GM21367 (cell line): ENCODE measurements at regions not wholly inside any gene's neighbourhood (a gene's known extent, or its start where the extent isn't known, plus 50 kb on each side); places are given as distances from the start of the nearest gene placed in this dataset.

Experiments
- ATAC-seq: cut with Tn5 transposase; IDR thresholded peaks from one replicate; pipeline ENCODE4 v1.9.1; 2021; ENCODE audit not compliant: unreplicated experiment

DNA sequence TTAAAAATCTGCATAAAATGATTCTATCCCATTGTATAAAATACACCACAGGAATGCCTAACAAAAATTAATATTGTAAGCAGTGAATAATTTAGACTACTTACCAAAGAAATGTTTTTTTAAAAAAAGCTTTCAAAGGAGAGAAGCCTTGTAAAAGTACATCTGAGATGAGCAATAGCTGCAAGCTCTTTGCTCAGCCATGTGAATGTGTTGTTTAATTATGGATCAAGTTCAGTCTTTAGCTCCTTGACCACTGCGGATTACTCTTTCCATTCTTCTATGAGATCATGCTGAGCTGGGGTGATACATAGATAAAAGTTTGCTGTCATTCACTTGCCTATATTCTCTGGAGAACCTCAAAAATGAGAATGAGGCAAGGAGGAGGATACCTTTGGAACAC lies 782.4 kb upstream of the ZNF608 start:
- ATAC-seq = no peak

GRCh38 chr5:125530833-125531615 lies 784.6 kb upstream of the ZNF608 start:
- ATAC-seq = no peak

DNA sequence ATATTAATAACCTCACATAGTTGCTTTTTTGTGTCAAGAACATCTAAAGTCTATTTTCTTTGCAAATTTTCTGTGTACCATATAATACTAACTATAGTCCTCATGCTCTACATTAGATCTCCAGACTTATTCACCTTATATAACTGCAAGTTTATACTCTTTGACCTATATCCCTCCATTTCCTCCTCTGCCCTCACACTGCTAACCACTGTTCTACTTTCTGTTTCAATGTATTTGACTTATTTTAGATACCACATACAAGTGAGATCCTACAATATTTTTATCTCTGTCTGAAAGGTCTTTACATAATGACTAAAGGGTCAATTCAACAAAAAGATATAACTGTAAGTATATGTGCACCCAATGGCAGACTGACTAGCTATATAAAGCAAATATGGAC lies 789.7 kb upstream of the ZNF608 start:
- peak; percentile 75 for ATAC-seq

DNA sequence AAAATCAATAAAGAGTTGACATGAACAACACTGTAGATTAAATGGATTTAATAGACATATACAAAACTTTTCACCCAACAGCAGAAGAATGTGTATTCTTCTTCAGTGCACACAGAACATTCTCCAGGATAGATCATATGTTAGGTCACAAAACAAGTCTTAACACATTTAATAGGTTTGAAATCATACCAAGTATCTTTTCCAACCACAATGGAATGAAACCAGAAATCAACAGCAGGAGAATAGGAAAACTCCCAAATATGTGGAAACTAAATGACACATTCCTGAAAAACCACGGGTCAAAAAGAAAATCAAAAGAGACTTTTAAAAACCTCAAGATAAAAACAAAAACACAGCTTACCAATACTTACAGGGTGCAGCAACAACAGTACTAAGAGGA lies 790.1 kb upstream of the ZNF608 start:
- ATAC-seq = no peak

- ATAC-seq = no peak
Measured at GRCh38 chr5:125537661-125538060, 791.2 kb upstream of the ZNF608 start.

GRCh38 chr5:125538469-125538868 lies 792.0 kb upstream of the ZNF608 start:
- ATAC-seq = no peak

GRCh38 chr5:125541085-125541484 lies 794.6 kb upstream of the ZNF608 start:
- ATAC-seq = no peak

- no peak for ATAC-seq
Measured at GRCh38 chr5:125549322-125549911, 803.0 kb upstream of the ZNF608 start.

GRCh38 chr5:125550274-125550673 lies 803.8 kb upstream of the ZNF608 start:
- no peak for ATAC-seq

DNA sequence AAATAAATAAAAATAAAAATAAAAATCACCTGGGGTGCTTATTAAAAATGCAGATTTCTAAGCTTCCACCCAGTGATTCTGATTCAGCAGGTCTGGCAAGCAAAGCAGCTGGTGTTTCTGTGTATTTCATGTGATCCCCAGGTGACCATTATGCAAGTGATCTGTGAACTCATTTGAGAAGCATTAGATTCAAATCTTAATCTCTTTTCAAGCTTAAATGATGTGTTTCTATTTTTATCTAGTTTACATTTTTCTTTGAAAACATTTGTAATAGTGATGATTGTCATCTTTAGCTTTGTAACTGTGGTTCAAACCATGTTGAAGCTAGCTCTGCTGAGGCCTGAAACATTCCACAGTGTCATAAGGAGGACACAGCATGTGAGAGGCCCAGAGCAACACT lies 804.8 kb upstream of the ZNF608 start:
- ATAC-seq = no peak

- no peak for ATAC-seq
Measured at GRCh38 chr5:125551797-125552196, 805.4 kb upstream of the ZNF608 start.

DNA sequence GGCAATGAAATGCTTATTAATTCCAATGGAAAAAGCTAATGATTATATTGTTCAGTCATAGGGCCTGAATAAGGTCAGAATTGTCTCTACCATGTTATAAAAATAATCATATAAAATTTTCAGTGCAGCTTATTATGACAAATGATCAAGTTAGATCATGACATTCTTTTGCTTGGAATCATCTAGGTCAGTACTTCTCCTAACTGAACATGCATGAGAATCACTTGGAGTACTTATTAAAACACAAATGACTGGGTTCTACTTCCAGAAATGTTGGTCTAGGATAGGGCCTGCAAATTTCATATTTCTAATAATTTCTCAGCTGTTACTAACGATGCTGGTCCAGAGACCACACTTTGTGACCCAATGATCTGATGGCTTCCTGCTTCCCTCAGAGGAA lies 806.0 kb upstream of the ZNF608 start:
- ATAC-seq = no peak

DNA sequence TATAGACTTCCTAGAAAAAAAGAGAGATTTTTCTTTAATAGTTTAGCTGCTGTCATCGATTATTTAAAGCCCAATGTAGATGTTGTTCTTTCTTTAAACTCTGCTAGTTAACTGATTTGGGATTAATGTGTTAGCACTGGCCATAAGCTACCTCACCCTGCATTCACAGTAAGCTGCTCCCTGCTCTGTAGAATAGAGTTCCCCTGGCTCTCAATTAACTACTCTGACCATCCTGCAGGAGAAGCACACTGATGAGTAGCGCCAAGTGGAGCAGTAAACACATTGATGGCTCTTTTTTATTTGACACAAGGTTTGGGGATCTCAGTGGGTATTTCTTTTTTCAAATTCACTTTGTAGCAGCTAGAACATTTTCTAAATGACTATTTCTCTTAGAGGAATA lies 807.9 kb upstream of the ZNF608 start:
- no peak for ATAC-seq

DNA sequence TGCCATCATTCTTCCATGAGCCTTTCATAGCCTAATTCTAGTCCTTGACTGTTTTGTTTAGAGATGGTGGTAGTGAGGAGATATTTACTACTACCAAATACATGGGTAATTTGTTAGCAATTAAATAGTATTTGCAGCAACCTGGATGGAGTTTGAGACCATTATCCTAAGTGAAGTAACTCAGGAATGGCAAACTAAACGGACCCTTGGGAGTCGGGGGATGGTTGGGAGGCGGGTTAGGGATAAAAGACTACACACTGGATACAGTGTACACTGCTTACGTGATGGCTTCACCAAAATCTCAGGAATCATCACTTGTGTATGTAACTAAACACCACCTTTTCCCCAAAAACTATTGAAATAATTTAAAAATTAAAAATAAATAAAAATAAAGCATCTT lies 809.2 kb upstream of the ZNF608 start:
- ATAC-seq = no peak

GRCh38 chr5:125558016-125558415 lies 811.6 kb upstream of the ZNF608 start:
- no peak for ATAC-seq

- no peak for ATAC-seq
Measured at GRCh38 chr5:125558466-125558865, 812.0 kb upstream of the ZNF608 start.

- no peak for ATAC-seq
Measured at GRCh38 chr5:125559296-125559695, 812.9 kb upstream of the ZNF608 start.

DNA sequence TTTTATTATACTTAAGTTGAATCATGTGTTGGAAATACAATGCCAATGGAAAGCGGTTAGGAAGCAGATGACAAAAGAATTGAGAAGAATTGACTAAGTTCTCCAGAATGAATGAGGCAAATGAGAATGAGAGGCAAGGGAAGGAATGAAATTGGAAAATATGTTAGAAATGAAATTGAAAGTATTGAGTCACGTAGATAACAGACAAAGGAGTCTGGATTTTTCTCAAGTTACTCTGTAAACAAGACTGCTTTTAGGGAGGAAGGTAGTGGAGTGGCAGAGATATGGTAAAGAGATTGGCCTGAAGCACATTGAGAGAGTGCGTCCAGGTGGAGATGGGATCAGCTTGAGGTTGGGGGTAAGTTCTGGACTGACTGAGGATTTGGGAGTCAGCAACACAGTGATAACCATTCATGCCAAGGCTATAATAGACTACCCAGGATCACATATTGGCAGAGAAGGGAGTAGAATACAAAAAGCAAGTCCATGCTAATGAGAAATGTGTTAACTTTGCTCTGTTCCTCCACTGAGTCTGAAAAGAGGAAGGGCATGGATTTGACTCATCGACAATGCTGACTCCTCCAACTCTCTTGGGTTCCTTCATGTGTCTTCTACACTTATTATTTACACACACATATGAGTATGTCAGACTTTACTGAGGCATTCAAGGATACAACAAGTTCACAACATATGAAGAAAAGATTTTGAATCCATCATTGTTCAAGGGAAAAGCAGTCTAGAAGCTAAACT lies 814.2 kb upstream of the ZNF608 start:
- no peak for ATAC-seq

DNA sequence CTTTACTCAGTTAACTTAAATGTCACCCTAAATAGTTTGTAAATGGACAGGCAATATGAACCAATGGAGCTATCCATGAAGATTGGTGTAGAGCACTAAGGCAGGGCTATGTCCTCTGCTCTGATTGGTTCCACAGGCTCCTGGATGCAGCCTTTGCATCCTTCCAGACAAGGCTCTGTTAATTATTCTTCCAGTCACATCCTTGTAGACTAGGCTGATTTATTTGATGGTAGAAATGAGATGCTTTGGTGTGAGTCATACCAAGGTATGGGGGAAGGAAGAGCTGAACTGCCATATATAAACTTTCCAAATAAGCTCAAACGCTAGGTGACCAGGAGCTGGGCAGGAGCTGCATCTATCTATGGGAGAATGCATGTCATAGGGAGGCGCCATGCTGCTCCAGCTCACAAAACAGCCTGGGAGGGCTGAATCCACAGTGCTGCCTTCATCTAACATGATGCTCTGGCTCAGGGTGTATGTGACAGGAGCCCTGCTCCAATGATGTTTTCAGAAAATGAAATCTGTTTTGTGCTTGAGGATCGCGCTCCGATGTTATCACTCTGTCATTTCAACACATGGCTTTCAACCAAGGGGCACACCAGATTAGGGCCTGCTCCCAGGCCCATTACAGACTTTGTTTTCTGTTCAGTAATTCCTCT lies 818.0 kb upstream of the ZNF608 start:
- no peak for ATAC-seq

DNA sequence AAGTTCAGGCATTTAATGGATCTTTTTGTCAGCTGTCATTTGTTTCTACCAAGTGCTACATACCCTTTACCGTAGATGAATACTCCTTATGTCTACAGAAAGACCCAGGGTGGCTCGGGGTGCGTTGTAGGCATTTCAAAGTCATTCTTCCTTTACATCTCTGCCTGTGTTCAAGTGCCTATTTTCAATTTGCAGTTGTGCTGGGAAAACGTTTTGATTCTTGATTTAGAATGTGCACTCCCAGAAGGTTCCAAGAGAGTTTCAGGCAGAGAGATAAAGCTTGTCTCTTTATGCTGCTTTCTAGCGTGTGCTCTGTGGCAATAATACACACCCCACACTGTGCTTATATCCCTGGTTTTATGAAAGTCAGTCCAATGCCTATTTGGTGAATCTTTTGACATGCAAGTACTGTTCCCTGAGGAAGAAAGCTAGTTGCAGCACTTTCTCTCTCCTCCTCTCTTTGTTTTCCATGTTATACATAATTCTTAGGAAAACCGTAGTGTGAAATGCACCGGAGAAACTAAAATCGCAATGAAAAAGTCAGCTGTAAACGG lies 828.1 kb upstream of the ZNF608 start:
- ATAC-seq = no peak

DNA sequence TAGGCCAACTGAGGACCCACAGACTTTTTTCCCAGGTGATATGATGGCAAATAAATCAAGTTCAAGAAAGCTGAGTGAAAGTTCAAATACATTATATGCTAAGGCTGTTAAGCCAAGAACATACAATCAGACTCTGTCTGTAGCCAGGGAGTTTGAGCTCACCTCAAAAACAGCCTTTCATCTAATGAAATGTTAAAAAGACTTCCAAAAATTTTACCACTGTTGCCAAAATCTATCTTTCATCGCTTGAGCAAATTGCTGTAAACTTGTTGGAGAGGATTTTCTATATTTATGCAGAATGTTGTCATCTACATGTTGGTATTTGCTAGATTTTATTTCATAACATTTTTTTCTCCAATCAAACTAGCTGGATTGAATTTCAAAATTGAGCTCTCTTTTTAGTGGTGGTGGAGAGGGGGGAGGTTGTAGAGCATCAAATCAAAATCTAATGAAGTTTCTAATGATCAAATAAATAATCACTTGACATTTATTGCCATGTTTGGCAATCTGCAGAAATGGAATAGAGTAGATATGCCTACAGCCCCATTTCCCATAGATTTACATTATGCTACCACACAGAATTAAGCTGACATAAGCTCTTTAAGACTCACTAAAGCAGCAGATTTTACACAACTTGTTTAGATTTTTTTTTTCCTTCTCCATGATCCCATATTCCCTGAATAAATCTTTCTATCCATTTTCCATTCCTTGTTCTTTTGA lies 828.9 kb upstream of the ZNF608 start:
- ATAC-seq = no peak
